WERI-Rb-1 (cell line): ENCODE measurements at regions not wholly inside any gene's neighbourhood (a gene's known extent, or its start where the extent isn't known, plus 50 kb on each side); places are given as distances from the start of the nearest gene placed in this dataset.

Experiments
- DNase-seq: peaks from one replicate; pipeline ENCODE4 v3.0.0-alpha.2; 2020
- H3K27ac ChIP-seq: fragments of 250-450 bp; sonication (Bioruptor Pico); 2 replicates; pipeline ENCODE4 v1.5.1; 2020; ENCODE audit warnings: mild to moderate bottlenecking, moderate library complexity
- H3K27me3 ChIP-seq: fragments of 250-450 bp; sonication (Bioruptor Pico); 2 replicates; pipeline ENCODE4 v1.5.1; 2021; ENCODE audit warnings: mild to moderate bottlenecking, low read depth, moderate library complexity; ENCODE audit not compliant: insufficient read depth, severe bottlenecking
- H3K36me3 ChIP-seq: fragments of 250-450 bp; sonication (Bioruptor Pico); 2 replicates; pipeline ENCODE4 v1.5.1; 2020; ENCODE audit warnings: mild to moderate bottlenecking, moderate library complexity
- H3K4me3 ChIP-seq: 2 replicates; pipeline ENCODE4 v1.5.1; 2011; ENCODE audit warnings: low read depth, mild to moderate bottlenecking, control low read depth, low read length
- H3K9me3 ChIP-seq: fragments of 250-450 bp; sonication (Bioruptor Pico); 2 replicates; pipeline ENCODE4 v1.5.1; 2021; ENCODE audit warnings: mild to moderate bottlenecking, moderate library complexity; ENCODE audit not compliant: severe bottlenecking
- CTCF ChIP-seq: IDR thresholded peaks from 2 replicates; pipeline ENCODE4 v1.5.1; 2011; ENCODE audit warnings: low read depth, mild to moderate bottlenecking, control low read depth, inconsistent platforms, low read length

GRCh38 chr7:42527004-42527403 is 290.0 kb upstream of the GLI3 start:
- no peaks in the 10 kb centered on the region for H3K36me3 ChIP-seq
- H3K9me3 ChIP-seq: no peaks in the 10 kb centered on the region
- no peak for DNase-seq

GRCh38 chr7:42522227-42522991 is 285.4 kb upstream of the GLI3 start:
- no peaks in the 10 kb centered on the region for H3K9me3 ChIP-seq
- no peak overlapping the region for H3K4me3 ChIP-seq
- no peak overlapping the region for H3K27ac ChIP-seq
- DNase-seq: peak; percentile 38
- TF ChIP-seq CTCF: no peak
- no peaks in the 10 kb centered on the region for H3K36me3 ChIP-seq
- no peaks in the 10 kb centered on the region for H3K27me3 ChIP-seq

More at GRCh38 chr7:42527004-42527403, 290.0 kb upstream of the GLI3 start:
- no peaks in the 10 kb centered on the region for H3K27me3 ChIP-seq
- no peak for TF ChIP-seq CTCF
- H3K4me3 ChIP-seq: no peak overlapping the region
- H3K27ac ChIP-seq: no peak overlapping the region

- Histone ChIP-seq H3K27ac (no peak overlapping the region), H3K27me3 (no peaks in the 10 kb centered on the region), H3K4me3 (no peak overlapping the region), H3K9me3 (no peaks in the 10 kb centered on the region), H3K36me3 (no peaks in the 10 kb centered on the region)
- DNase-seq: no peak
- TF ChIP-seq CTCF: no peak
These were observed 274.0 kb upstream of the GLI3 start for GRCh38 chr7:42511027-42511426.

GRCh38 chr7:42506097-42506496 is 269.1 kb upstream of the GLI3 start:
- no peak for DNase-seq
- no peak overlapping the region for H3K27ac ChIP-seq
- H3K36me3 ChIP-seq: no peaks in the 10 kb centered on the region
- no peak for TF ChIP-seq CTCF
- H3K27me3 ChIP-seq: no peaks in the 10 kb centered on the region
- H3K9me3 ChIP-seq: no peaks in the 10 kb centered on the region
- H3K4me3 ChIP-seq: no peak overlapping the region

GRCh38 chr7:42502022-42502421 is 265.0 kb upstream of the GLI3 start:
- H3K36me3 ChIP-seq: no peaks in the 10 kb centered on the region
- no peak overlapping the region for H3K27ac ChIP-seq
- no peaks in the 10 kb centered on the region for H3K27me3 ChIP-seq
- no peaks in the 10 kb centered on the region for H3K9me3 ChIP-seq
- TF ChIP-seq CTCF: no peak
- no peak overlapping the region for H3K4me3 ChIP-seq
- DNase-seq: no peak

- Histone ChIP-seq H3K9me3 (no peaks in the 10 kb centered on the region), H3K4me3 (no peak overlapping the region), H3K27ac (no peak overlapping the region), H3K27me3 (no peaks in the 10 kb centered on the region), H3K36me3 (no peaks in the 10 kb centered on the region)
- DNase-seq: no peak
- TF ChIP-seq CTCF: no peak
These were observed 258.2 kb upstream of the GLI3 start for GRCh38 chr7:42495256-42495655.
